Breast epithelium (tissue), 3 donors: ENCODE measurements at regions not wholly inside any gene's neighbourhood (a gene's known extent, or its start where the extent isn't known, plus 50 kb on each side); places are given as distances from the start of the nearest gene placed in this dataset.

ENCODE experiments used
- POLR2A ChIP-seq: fragments of 450-650 bp; IDR thresholded peaks from one replicate; pipeline ENCODE4 v1.6.1; 2016; ENCODE audit warnings: antibody characterized with exemption, mild to moderate bottlenecking, moderate library complexity
- TF ChIP-seq, protein P1 (sequence below), 3 donors: fragments of 450-650 bp; IDR thresholded peaks; one replicate each; pipeline ENCODE4 v1.5.1; 2016 to 2017; ENCODE audit warnings: antibody characterized with exemption in 3 of 3, mild to moderate bottlenecking in 3 of 3, moderate library complexity in 3 of 3

DNA sequence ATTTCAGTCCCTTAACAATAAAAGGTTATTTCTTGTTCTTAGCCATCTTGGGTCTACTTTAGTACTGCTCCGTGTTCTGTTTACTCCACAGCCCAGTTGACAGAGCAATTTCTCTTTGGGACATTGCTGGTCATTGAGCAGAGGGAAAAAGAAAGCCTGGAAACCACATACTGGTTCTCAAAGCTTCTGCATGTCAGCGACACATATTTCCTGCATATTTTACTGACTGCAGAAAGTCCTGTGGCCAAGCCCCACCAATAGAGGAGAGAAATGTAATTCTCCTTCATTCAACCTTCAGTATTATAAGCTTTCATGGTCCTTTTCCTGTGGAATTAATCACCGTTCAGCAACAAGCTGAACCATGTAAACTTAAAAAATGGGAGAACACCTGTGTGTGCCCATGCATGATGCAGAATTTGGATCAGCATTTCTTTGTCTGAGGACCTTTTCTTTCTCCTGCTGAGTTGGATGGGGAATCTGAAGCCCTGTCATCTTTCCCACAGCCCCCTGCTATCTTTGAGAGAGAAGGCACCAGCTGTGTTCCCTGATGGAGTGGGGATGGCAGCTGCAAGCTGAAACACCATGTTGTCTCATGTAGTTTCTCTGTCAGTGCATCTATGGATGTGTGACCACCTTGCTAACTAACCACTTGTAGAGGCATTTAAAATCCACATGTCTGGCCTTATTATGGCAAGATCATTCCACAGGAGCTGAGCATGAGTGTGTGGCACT, 431.6 kb downstream of the MEIS1 start:
- no peak for TF ChIP-seq POLR2A
- TF ChIP-seq, protein P1, sequence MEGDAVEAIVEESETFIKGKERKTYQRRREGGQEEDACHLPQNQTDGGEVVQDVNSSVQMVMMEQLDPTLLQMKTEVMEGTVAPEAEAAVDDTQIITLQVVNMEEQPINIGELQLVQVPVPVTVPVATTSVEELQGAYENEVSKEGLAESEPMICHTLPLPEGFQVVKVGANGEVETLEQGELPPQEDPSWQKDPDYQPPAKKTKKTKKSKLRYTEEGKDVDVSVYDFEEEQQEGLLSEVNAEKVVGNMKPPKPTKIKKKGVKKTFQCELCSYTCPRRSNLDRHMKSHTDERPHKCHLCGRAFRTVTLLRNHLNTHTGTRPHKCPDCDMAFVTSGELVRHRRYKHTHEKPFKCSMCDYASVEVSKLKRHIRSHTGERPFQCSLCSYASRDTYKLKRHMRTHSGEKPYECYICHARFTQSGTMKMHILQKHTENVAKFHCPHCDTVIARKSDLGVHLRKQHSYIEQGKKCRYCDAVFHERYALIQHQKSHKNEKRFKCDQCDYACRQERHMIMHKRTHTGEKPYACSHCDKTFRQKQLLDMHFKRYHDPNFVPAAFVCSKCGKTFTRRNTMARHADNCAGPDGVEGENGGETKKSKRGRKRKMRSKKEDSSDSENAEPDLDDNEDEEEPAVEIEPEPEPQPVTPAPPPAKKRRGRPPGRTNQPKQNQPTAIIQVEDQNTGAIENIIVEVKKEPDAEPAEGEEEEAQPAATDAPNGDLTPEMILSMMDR (IDR thresholded peaks at IDR 0.05), result no peak
